ENCODE measurements at regions not wholly inside any gene's neighbourhood (a gene's known extent, or its start where the extent isn't known, plus 50 kb on each side); places are given as distances from the start of the nearest gene placed in this dataset.
"Not testable (repeated sequence)": the region's sequence is repeated elsewhere in the genome, so short reads cannot be mapped to it uniquely, and the experiment has no call there.

DNA sequence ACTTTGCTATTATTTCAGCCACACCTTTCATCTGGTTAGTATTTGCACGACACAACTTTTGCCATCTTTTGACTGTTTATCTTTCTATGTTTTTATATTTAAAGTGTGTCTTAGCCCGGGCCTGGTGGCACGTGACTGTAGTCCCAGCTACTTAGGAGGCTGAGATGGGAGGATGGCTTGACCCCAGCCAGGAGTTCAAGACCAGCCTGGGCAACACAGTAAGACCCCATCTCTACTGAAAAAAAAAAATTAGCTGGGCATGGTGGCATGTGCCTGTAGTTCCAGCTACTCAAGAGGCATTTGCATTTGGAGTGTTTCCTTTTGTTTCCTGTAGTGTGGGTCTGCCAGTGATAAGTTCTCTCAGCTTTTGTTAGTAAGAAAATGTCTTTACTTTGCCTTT lies 88.7 kb upstream of the GLI2 start:
- FAIRE-seq (no peak), DNase-seq (ENCODE audit: insufficient read length) (no peak)
- no peak for TF ChIP-seq POLR2AphosphoS5 (IDR thresholded peaks at IDR 0.05; ENCODE audit: low read depth, low read length)
- no peak for TF ChIP-seq POLR2A (IDR thresholded peaks at IDR 0.05; ENCODE audit: low read depth, low read length)
- no peak for TF ChIP-seq TAF1 (IDR thresholded peaks at IDR 0.05; ENCODE audit: borderline replicate concordance, low read depth, low read length)

GRCh38 chr2:120647487-120647886 lies 88.2 kb upstream of the GLI2 start:
- no peak for TF ChIP-seq POLR2A (IDR thresholded peaks at IDR 0.05; ENCODE audit: low read depth, low read length)
- no peak for TF ChIP-seq POLR2AphosphoS5 (IDR thresholded peaks at IDR 0.05; ENCODE audit: low read depth, low read length)
- TF ChIP-seq TAF1 (IDR thresholded peaks at IDR 0.05; ENCODE audit: borderline replicate concordance, low read depth, low read length): no peak
- FAIRE-seq: no peak
- no peak for DNase-seq (ENCODE audit: insufficient read length)

- not testable (repeated sequence) for DNase-seq (ENCODE audit: insufficient read length); FAIRE-seq
These were observed 86.3 kb upstream of the GLI2 start for GRCh38 chr2:120649381-120649780.

GRCh38 chr2:120650022-120650644 lies 85.5 kb upstream of the GLI2 start:
- DNase-seq (ENCODE audit: insufficient read length): no peak
- TF ChIP-seq POLR2AphosphoS5 (IDR thresholded peaks at IDR 0.05; ENCODE audit: low read depth, low read length) (no peak), TAF1 (IDR thresholded peaks at IDR 0.05; ENCODE audit: borderline replicate concordance, low read depth, low read length) (no peak), POLR2A (IDR thresholded peaks at IDR 0.05; ENCODE audit: low read depth, low read length) (no peak)
- no peak for FAIRE-seq

GRCh38 chr2:120651818-120652217 lies 83.8 kb upstream of the GLI2 start:
- FAIRE-seq (no peak), DNase-seq (ENCODE audit: insufficient read length) (no peak)
- TF ChIP-seq TAF1 (IDR thresholded peaks at IDR 0.05; ENCODE audit: borderline replicate concordance, low read depth, low read length) (no peak), POLR2AphosphoS5 (IDR thresholded peaks at IDR 0.05; ENCODE audit: low read depth, low read length) (no peak), POLR2A (IDR thresholded peaks at IDR 0.05; ENCODE audit: low read depth, low read length) (no peak)

DNA sequence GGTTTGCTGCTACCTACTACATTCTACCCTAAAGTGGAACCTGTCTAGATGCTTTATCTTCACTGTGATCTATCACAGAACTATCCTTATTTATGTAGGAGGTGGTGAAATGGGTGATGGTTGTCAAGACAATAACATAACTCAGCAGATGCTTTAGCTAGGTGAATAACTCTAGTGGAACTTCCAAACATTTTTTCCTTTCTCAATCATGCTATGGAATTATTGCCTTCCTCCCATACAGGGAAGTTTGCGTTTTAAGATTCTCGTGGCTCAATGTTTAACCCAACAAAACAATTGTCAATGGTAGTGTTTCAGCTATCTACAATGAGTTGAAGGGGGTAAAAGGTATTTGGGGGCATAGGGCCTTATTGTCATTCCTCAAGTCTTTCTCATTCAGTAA lies 82.6 kb upstream of the GLI2 start:
- TF ChIP-seq POLR2AphosphoS5 (IDR thresholded peaks at IDR 0.05; ENCODE audit: low read depth, low read length): no peak
- no peak for TF ChIP-seq POLR2A (IDR thresholded peaks at IDR 0.05; ENCODE audit: low read depth, low read length)
- no peak for TF ChIP-seq TAF1 (IDR thresholded peaks at IDR 0.05; ENCODE audit: borderline replicate concordance, low read depth, low read length)
- no peak for FAIRE-seq
- no peak for DNase-seq (ENCODE audit: insufficient read length)

DNA sequence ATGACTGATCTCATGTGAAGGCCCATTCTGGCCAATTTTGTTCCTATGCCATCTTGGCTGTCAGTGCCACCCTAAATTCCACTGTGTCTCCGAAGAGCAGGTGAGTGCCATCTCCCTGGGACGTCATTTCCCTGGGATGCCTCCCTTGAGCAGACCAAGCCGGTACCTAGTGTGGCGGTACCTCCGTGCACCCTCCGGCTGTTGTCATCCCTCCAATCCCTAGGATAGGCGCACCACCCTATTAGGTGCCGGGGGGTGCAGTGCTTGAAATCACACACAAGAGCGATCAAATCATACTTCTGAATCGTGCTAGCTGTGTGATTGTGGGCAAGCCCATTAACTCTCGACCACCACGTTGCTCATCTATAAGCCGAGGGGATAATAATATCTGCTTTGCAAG lies 81.8 kb upstream of the GLI2 start:
- FAIRE-seq: no peak

GRCh38 chr2:120654381-120655134 lies 81.1 kb upstream of the GLI2 start:
- FAIRE-seq: no peak
- no peak for DNase-seq (ENCODE audit: insufficient read length)
- TF ChIP-seq POLR2AphosphoS5 (IDR thresholded peaks at IDR 0.05; ENCODE audit: low read depth, low read length) (no peak), POLR2A (IDR thresholded peaks at IDR 0.05; ENCODE audit: low read depth, low read length) (no peak), TAF1 (IDR thresholded peaks at IDR 0.05; ENCODE audit: borderline replicate concordance, low read depth, low read length) (no peak)

More for the DNA sequence above, 81.8 kb upstream of the GLI2 start:
- TF ChIP-seq TAF1 (IDR thresholded peaks at IDR 0.05; ENCODE audit: borderline replicate concordance, low read depth, low read length) (no peak), POLR2AphosphoS5 (IDR thresholded peaks at IDR 0.05; ENCODE audit: low read depth, low read length) (no peak), POLR2A (IDR thresholded peaks at IDR 0.05; ENCODE audit: low read depth, low read length) (no peak)
- no peak for DNase-seq (ENCODE audit: insufficient read length)

- no peak for TF ChIP-seq TAF1 (IDR thresholded peaks at IDR 0.05; ENCODE audit: borderline replicate concordance, low read depth, low read length)
- TF ChIP-seq POLR2AphosphoS5 (IDR thresholded peaks at IDR 0.05; ENCODE audit: low read depth, low read length): no peak
- no peak for TF ChIP-seq POLR2A (IDR thresholded peaks at IDR 0.05; ENCODE audit: low read depth, low read length)
- FAIRE-seq (no peak), DNase-seq (ENCODE audit: insufficient read length) (no peak)
These were observed 79.3 kb upstream of the GLI2 start for GRCh38 chr2:120656273-120656950.

- FAIRE-seq (no peak), DNase-seq (ENCODE audit: insufficient read length) (no peak)
- TF ChIP-seq POLR2AphosphoS5 (IDR thresholded peaks at IDR 0.05; ENCODE audit: low read depth, low read length) (no peak), POLR2A (IDR thresholded peaks at IDR 0.05; ENCODE audit: low read depth, low read length) (no peak), TAF1 (IDR thresholded peaks at IDR 0.05; ENCODE audit: borderline replicate concordance, low read depth, low read length) (no peak)
These were observed 77.5 kb upstream of the GLI2 start for GRCh38 chr2:120658042-120658769.

DNA sequence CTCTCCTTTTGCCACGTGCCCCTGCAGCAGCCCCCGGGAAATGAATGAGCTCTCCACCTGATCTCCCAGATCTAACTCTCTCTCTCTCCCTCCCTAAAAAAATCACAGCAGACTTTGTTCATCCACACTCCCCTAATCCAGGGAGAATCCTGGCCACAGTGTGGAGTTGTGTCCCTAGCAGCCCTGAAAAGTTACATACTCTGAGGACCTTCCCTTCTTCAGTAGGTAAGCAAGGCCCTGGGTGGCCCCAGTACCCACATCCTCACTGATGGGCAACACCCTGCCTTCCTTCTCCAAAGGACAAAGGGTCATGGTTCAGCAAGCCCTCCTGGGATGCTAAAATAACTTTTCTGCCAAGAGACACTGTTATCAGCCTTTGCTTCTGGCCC lies 76.9 kb upstream of the GLI2 start:
- no peak for DNase-seq (ENCODE audit: insufficient read length)

More for the DNA sequence above, 76.9 kb upstream of the GLI2 start:
- FAIRE-seq: no peak
- TF ChIP-seq POLR2A (IDR thresholded peaks at IDR 0.05; ENCODE audit: low read depth, low read length): no peak
- no peak for TF ChIP-seq POLR2AphosphoS5 (IDR thresholded peaks at IDR 0.05; ENCODE audit: low read depth, low read length)
- no peak for TF ChIP-seq TAF1 (IDR thresholded peaks at IDR 0.05; ENCODE audit: borderline replicate concordance, low read depth, low read length)
